ENCODE measurements at regions not wholly inside any gene's neighbourhood (a gene's known extent, or its start where the extent isn't known, plus 50 kb on each side); places are given as distances from the start of the nearest gene placed in this dataset.
"Not testable (repeated sequence)": the region's sequence is repeated elsewhere in the genome, so short reads cannot be mapped to it uniquely, and the experiment has no call there.

DNA sequence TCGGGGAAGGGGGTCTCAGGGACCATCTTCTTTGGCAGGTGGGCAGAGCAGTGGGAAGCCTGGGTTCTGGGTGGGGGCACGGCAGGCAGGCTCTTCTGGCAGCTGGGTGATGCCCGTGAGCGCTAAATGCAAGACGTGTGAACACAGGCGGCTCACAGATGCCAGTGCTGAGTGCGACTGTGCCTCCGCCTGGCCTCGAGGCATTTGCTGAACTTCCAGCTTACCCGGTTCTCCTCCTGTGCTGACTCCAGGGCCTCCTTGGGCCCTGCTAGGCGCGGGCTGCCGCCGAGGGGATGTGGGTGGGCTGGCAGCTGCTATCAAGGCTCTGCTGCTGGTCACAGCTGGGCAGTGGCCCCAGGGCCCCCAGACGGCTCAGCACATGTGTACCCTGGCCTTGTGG, 3947.8 kb upstream of the TPTE start:
- H2AK5ac ChIP-seq (ENCODE audit: low read depth, low read length); H2BK5ac ChIP-seq (ENCODE audit: low read length); H2BK15ac ChIP-seq (ENCODE audit: low read length); H3K9ac ChIP-seq (ENCODE audit: low read depth, low read length, poor library complexity); H3K9me3 ChIP-seq (replicated peaks in 1 of 2; ENCODE audit: control insufficient read depth in 2 of 2, insufficient read depth in 1 of 2, low read depth in 1 of 2, low read length in 2 of 2); H3K27me3 ChIP-seq (ENCODE audit: control insufficient read depth in 3 of 3, insufficient read depth in 3 of 3, low read depth in 1 of 3, low read length in 3 of 3); H3K36me3 ChIP-seq (replicated peaks in 1 of 2; ENCODE audit: control insufficient read depth in 2 of 2, insufficient read depth in 2 of 2, low read length in 2 of 2); H4K8ac ChIP-seq (ENCODE audit: low read depth, low read length); H3K79me1 ChIP-seq (ENCODE audit: low read depth, low read length); H3K4me2 ChIP-seq (ENCODE audit: insufficient read depth, low read length, poor library complexity, severe bottlenecking); H3K23ac ChIP-seq (ENCODE audit: low read depth, low read length, poor library complexity); H4K91ac ChIP-seq (ENCODE audit: low read depth, low read length, poor library complexity); H3K14ac ChIP-seq (ENCODE audit: low read length); H3K4me1 ChIP-seq (ENCODE audit: control insufficient read depth in 2 of 2, insufficient read depth in 1 of 2, low read depth in 1 of 2, low read length in 2 of 2); H2BK12ac ChIP-seq (ENCODE audit: low read length); H3K18ac ChIP-seq (ENCODE audit: low read length); H2BK120ac ChIP-seq (ENCODE audit: low read depth, low read length); H2AFZ ChIP-seq (ENCODE audit: low read length); H3K27ac ChIP-seq (replicated peaks; ENCODE audit: low read length); H3K4ac ChIP-seq (ENCODE audit: low read length); H3K4me3 ChIP-seq (ENCODE audit: low read length in 2 of 2); DNase-seq (ENCODE audit: low spot score): not testable (repeated sequence)
- WGBS, 2 donors (ENCODE audit: extremely low coverage in 2 of 2, insufficient read length in 2 of 2, insufficient replicate concordance in 1 of 2) = no CpG with 5 or more reads among the region's 15 CpGs

DNA sequence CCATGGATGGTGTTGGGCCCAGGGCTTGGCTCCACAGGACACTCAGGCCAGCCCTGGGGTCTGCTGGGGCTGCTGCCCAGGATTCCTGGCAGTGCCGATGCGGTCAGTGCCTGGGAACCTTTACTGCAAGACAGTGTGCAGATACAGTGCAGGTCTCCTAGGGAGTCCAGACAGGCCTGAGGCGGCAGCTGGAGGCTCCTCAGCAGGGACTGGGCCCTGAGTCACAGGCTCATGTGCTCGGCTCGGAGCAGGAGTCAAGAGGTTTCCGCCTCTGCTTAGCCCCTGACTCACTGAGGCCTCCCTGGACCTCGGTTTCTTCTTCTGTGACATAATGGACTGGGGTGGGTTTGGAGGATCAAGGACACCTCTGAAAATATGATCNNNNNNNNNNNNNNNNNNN, 3941.6 kb upstream of the TPTE start:
- H3K79me1 ChIP-seq (ENCODE audit: low read depth, low read length); H3K27ac ChIP-seq (replicated peaks; ENCODE audit: low read length); H4K91ac ChIP-seq (ENCODE audit: low read depth, low read length, poor library complexity); H2BK12ac ChIP-seq (ENCODE audit: low read length); H2BK15ac ChIP-seq (ENCODE audit: low read length); H3K4me1 ChIP-seq (ENCODE audit: control insufficient read depth in 2 of 2, insufficient read depth in 1 of 2, low read depth in 1 of 2, low read length in 2 of 2); H4K8ac ChIP-seq (ENCODE audit: low read depth, low read length); H3K4me3 ChIP-seq (ENCODE audit: low read length in 2 of 2); H3K4ac ChIP-seq (ENCODE audit: low read length); H3K9me3 ChIP-seq (replicated peaks in 1 of 2; ENCODE audit: control insufficient read depth in 2 of 2, insufficient read depth in 1 of 2, low read depth in 1 of 2, low read length in 2 of 2); H2AK5ac ChIP-seq (ENCODE audit: low read depth, low read length); H3K23ac ChIP-seq (ENCODE audit: low read depth, low read length, poor library complexity); H3K4me2 ChIP-seq (ENCODE audit: insufficient read depth, low read length, poor library complexity, severe bottlenecking); H2BK120ac ChIP-seq (ENCODE audit: low read depth, low read length); H3K36me3 ChIP-seq (replicated peaks in 1 of 2; ENCODE audit: control insufficient read depth in 2 of 2, insufficient read depth in 2 of 2, low read length in 2 of 2); H2BK5ac ChIP-seq (ENCODE audit: low read length); H3K14ac ChIP-seq (ENCODE audit: low read length); H3K9ac ChIP-seq (ENCODE audit: low read depth, low read length, poor library complexity); H3K27me3 ChIP-seq (ENCODE audit: control insufficient read depth in 3 of 3, insufficient read depth in 3 of 3, low read depth in 1 of 3, low read length in 3 of 3); H3K18ac ChIP-seq (ENCODE audit: low read length); H2AFZ ChIP-seq (ENCODE audit: low read length); DNase-seq (ENCODE audit: low spot score): not testable (repeated sequence)
- no CpG with 5 or more reads among the region's 7 CpGs for WGBS, 2 donors (ENCODE audit: extremely low coverage in 2 of 2, insufficient read length in 2 of 2, insufficient replicate concordance in 1 of 2)
